ENCODE measurements at regions not wholly inside any gene's neighbourhood (a gene's known extent, or its start where the extent isn't known, plus 50 kb on each side); places are given as distances from the start of the nearest gene placed in this dataset.
A peak's percentile ranks its signal among the peaks of the same experiment; 100 is the strongest.

- Histone ChIP-seq H3K4me3 (ENCODE audit: severe bottlenecking) (no peak overlapping the region), H3K27ac (ENCODE audit: poor library complexity, severe bottlenecking) (no peak overlapping the region), H3K9me3 (ENCODE audit: severe bottlenecking) (no peaks in the 10 kb centered on the region), H3K36me3 (ENCODE audit: low read depth) (no peaks in the 10 kb centered on the region), H3K27me3 (ENCODE audit: insufficient read depth, poor library complexity, severe bottlenecking) (no peaks in the 10 kb centered on the region), H3K4me1 (ENCODE audit: insufficient read depth, poor library complexity, severe bottlenecking) (peaks cover 28% of the 10 kb centered on the region)
- DNase-seq (ENCODE audit: low spot score) (no peak), ATAC-seq (ENCODE audit: low read depth) (no peak)
- TF ChIP-seq, protein P1, sequence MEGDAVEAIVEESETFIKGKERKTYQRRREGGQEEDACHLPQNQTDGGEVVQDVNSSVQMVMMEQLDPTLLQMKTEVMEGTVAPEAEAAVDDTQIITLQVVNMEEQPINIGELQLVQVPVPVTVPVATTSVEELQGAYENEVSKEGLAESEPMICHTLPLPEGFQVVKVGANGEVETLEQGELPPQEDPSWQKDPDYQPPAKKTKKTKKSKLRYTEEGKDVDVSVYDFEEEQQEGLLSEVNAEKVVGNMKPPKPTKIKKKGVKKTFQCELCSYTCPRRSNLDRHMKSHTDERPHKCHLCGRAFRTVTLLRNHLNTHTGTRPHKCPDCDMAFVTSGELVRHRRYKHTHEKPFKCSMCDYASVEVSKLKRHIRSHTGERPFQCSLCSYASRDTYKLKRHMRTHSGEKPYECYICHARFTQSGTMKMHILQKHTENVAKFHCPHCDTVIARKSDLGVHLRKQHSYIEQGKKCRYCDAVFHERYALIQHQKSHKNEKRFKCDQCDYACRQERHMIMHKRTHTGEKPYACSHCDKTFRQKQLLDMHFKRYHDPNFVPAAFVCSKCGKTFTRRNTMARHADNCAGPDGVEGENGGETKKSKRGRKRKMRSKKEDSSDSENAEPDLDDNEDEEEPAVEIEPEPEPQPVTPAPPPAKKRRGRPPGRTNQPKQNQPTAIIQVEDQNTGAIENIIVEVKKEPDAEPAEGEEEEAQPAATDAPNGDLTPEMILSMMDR (IDR thresholded peaks at IDR 0.05; ENCODE audit: poor library complexity, severe bottlenecking), result no peak
These were observed 56.1 kb upstream of the TUT7 start for GRCh38 chr9:86410281-86410680.

DNA sequence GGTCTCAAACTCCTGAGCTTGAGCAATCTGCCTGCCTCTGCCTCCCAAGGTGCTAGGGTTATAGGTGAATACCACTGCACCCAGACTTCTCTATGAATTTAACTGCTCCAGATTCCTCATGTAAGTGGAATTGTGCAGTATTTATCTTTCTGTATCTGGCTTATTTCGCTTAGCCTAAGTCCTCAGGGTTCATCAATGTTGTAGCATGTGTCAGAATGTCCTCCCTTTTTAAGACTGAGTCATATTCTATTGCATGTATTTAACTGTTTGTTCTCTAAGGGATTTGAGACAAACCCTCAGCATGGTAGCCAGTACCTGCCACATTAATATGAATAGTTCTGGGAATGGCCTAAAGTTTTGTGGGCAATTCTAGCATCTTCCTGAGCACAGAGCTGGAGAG lies 53.9 kb upstream of the TUT7 start:
- Histone ChIP-seq H3K4me3 (ENCODE audit: severe bottlenecking) (no peak overlapping the region), H3K9me3 (ENCODE audit: severe bottlenecking) (no peaks in the 10 kb centered on the region), H3K36me3 (ENCODE audit: low read depth) (no peaks in the 10 kb centered on the region), H3K27me3 (ENCODE audit: insufficient read depth, poor library complexity, severe bottlenecking) (no peaks in the 10 kb centered on the region), H3K27ac (ENCODE audit: poor library complexity, severe bottlenecking) (peak overlapping the region; percentile 83), H3K4me1 (ENCODE audit: insufficient read depth, poor library complexity, severe bottlenecking) (peaks cover 29% of the 10 kb centered on the region)
- TF ChIP-seq, protein P1 (IDR thresholded peaks at IDR 0.05; ENCODE audit: poor library complexity, severe bottlenecking), result no peak
- DNase-seq (ENCODE audit: low spot score) (no peak), ATAC-seq (ENCODE audit: low read depth) (peak; percentile 24; the same call in 1 of the 3 replicates)

DNA sequence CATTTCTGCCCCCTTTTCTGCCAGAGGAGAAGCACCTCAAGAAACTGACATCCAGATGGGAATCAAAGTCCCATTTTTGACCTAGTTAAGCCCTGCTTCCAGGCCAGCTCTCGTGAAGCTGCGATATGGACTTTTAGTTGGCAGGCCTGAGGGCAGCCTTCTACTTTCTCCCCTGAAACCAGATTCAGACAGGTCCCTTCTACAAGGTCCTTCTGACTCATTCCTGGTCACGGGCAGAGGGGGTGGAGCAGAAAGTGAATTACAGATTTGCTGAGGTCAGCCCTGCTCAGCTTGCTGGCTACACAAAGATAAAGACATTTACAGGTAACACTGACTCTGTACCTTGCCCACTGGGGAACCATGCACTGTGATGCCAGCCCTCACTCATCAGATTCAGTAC lies 52.8 kb upstream of the TUT7 start:
- H3K36me3 ChIP-seq (ENCODE audit: low read depth), result no peaks in the 10 kb centered on the region
- H3K4me3 ChIP-seq (ENCODE audit: severe bottlenecking), result no peak overlapping the region
- H3K9me3 ChIP-seq (ENCODE audit: severe bottlenecking), result no peaks in the 10 kb centered on the region
- H3K27ac ChIP-seq (ENCODE audit: poor library complexity, severe bottlenecking), result peak overlapping the region; percentile 83
- H3K4me1 ChIP-seq (ENCODE audit: insufficient read depth, poor library complexity, severe bottlenecking), result peaks cover 29% of the 10 kb centered on the region
- ATAC-seq (ENCODE audit: low read depth) (peak; percentile 67), DNase-seq (ENCODE audit: low spot score) (no peak)
- H3K27me3 ChIP-seq (ENCODE audit: insufficient read depth, poor library complexity, severe bottlenecking), result no peaks in the 10 kb centered on the region
- TF ChIP-seq, protein P1 (IDR thresholded peaks at IDR 0.05; ENCODE audit: poor library complexity, severe bottlenecking), result no peak

GRCh38 chr9:86406366-86406765 lies 52.2 kb upstream of the TUT7 start:
- ATAC-seq (ENCODE audit: low read depth), result peak; percentile 36
- Histone ChIP-seq H3K27me3 (ENCODE audit: insufficient read depth, poor library complexity, severe bottlenecking) (no peaks in the 10 kb centered on the region), H3K36me3 (ENCODE audit: low read depth) (no peaks in the 10 kb centered on the region), H3K4me3 (ENCODE audit: severe bottlenecking) (no peak overlapping the region), H3K9me3 (ENCODE audit: severe bottlenecking) (no peaks in the 10 kb centered on the region), H3K27ac (ENCODE audit: poor library complexity, severe bottlenecking) (peak overlapping the region; percentile 83), H3K4me1 (ENCODE audit: insufficient read depth, poor library complexity, severe bottlenecking) (peaks cover 29% of the 10 kb centered on the region)
- TF ChIP-seq, protein P1 (IDR thresholded peaks at IDR 0.05; ENCODE audit: poor library complexity, severe bottlenecking), result no peak
- no peak for DNase-seq (ENCODE audit: low spot score)

DNA sequence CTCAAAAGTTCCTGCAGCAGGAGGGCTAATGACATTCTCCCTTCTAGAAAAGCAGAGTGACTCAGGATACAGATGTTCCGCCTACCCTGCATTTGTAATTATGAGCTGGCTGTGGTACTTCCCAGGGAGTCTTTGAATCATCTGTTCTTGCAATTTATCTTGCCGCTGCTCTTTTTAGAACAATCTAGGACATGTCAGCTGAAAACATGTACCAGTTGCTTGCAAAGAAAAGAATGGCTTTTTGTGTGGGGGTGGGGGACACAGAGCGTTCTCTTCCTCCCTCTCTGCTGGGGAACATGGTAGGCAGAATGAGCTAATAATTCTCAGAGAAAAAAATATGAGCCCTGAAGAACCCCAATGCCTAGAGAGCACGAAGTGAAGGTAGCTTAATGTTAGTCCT lies 51.7 kb upstream of the TUT7 start:
- Histone ChIP-seq H3K36me3 (ENCODE audit: low read depth) (no peaks in the 10 kb centered on the region), H3K27me3 (ENCODE audit: insufficient read depth, poor library complexity, severe bottlenecking) (no peaks in the 10 kb centered on the region), H3K9me3 (ENCODE audit: severe bottlenecking) (no peaks in the 10 kb centered on the region), H3K4me3 (ENCODE audit: severe bottlenecking) (no peak overlapping the region), H3K4me1 (ENCODE audit: insufficient read depth, poor library complexity, severe bottlenecking) (peaks cover 29% of the 10 kb centered on the region), H3K27ac (ENCODE audit: poor library complexity, severe bottlenecking) (peak overlapping the region; percentile 83)
- TF ChIP-seq, protein P1 (IDR thresholded peaks at IDR 0.05; ENCODE audit: poor library complexity, severe bottlenecking), result no peak
- ATAC-seq (ENCODE audit: low read depth) (peak; percentile 90), DNase-seq (ENCODE audit: low spot score) (no peak)
